ENCODE measurements at regions not wholly inside any gene's neighbourhood (a gene's known extent, or its start where the extent isn't known, plus 50 kb on each side); places are given as distances from the start of the nearest gene placed in this dataset.

GRCh38 chr6:218153-219018 lies 73.9 kb upstream of the DUSP22 start:
- no peak overlapping the region for H2AFZ ChIP-seq (ENCODE audit: low read length)
- H2BK15ac ChIP-seq (ENCODE audit: low read length): no peak overlapping the region
- H3K4me3 ChIP-seq (ENCODE audit: low read length in 2 of 2): no peak overlapping the region
- H3K27ac ChIP-seq (replicated peaks; ENCODE audit: low read length): no peak overlapping the region
- H3K79me1 ChIP-seq (ENCODE audit: low read depth, low read length): no peaks in the 10 kb centered on the region
- H4K8ac ChIP-seq (ENCODE audit: low read depth, low read length): no peak overlapping the region
- peaks cover 7 to 12% of the 10 kb centered on the region in 2 donors for H3K4me1 ChIP-seq (ENCODE audit: control insufficient read depth in 2 of 2, insufficient read depth in 1 of 2, low read depth in 1 of 2, low read length in 2 of 2)
- no CpG with 5 or more reads among the region's 22 CpGs for WGBS, 2 donors (ENCODE audit: extremely low coverage in 2 of 2, insufficient read length in 2 of 2, insufficient replicate concordance in 1 of 2)
- peaks cover 0 to 3% of the 10 kb centered on the region in 2 donors for H3K9me3 ChIP-seq (replicated peaks in 1 of 2; ENCODE audit: control insufficient read depth in 2 of 2, insufficient read depth in 1 of 2, low read depth in 1 of 2, low read length in 2 of 2)
- no peaks in the 10 kb centered on the region for H3K36me3 ChIP-seq (replicated peaks in 1 of 2; ENCODE audit: control insufficient read depth in 2 of 2, insufficient read depth in 2 of 2, low read length in 2 of 2)
- no peak for DNase-seq (ENCODE audit: low spot score)
- H3K18ac ChIP-seq (ENCODE audit: low read length): no peak overlapping the region
- H3K9ac ChIP-seq (ENCODE audit: low read depth, low read length, poor library complexity): no peak overlapping the region
- H3K23ac ChIP-seq (ENCODE audit: low read depth, low read length, poor library complexity): peak overlapping the region; percentile 18
- H3K4ac ChIP-seq (ENCODE audit: low read length): no peak overlapping the region
- H3K4me2 ChIP-seq (ENCODE audit: insufficient read depth, low read length, poor library complexity, severe bottlenecking): no peak overlapping the region
- H3K14ac ChIP-seq (ENCODE audit: low read length): no peak overlapping the region
- H4K91ac ChIP-seq (ENCODE audit: low read depth, low read length, poor library complexity): no peak overlapping the region
- no peak overlapping the region for H2BK12ac ChIP-seq (ENCODE audit: low read length)
- H2AK5ac ChIP-seq (ENCODE audit: low read depth, low read length): peak overlapping the region; percentile 42
- H2BK5ac ChIP-seq (ENCODE audit: low read length): no peak overlapping the region
- peaks cover 0 to 2% (median 0%) of the 10 kb centered on the region in 3 experiments for H3K27me3 ChIP-seq (ENCODE audit: control insufficient read depth in 3 of 3, insufficient read depth in 3 of 3, low read depth in 1 of 3, low read length in 3 of 3)
- H2BK120ac ChIP-seq (ENCODE audit: low read depth, low read length): no peak overlapping the region

GRCh38 chr6:219019-219570 lies 73.2 kb upstream of the DUSP22 start:
- Histone ChIP-seq H3K23ac (ENCODE audit: low read depth, low read length, poor library complexity) (no peak overlapping the region), H4K8ac (ENCODE audit: low read depth, low read length) (no peak overlapping the region), H2AK5ac (ENCODE audit: low read depth, low read length) (no peak overlapping the region), H2BK120ac (ENCODE audit: low read depth, low read length) (no peak overlapping the region), H3K4me3 (ENCODE audit: low read length in 2 of 2) (no peak overlapping the region), H2AFZ (ENCODE audit: low read length) (no peak overlapping the region), H2BK5ac (ENCODE audit: low read length) (no peak overlapping the region), H3K27ac (replicated peaks; ENCODE audit: low read length) (no peak overlapping the region), H2BK15ac (ENCODE audit: low read length) (no peak overlapping the region), H3K9me3 (replicated peaks in 1 of 2; ENCODE audit: control insufficient read depth in 2 of 2, insufficient read depth in 1 of 2, low read depth in 1 of 2, low read length in 2 of 2) (no peaks in the 10 kb centered on the region), H3K36me3 (replicated peaks in 1 of 2; ENCODE audit: control insufficient read depth in 2 of 2, insufficient read depth in 2 of 2, low read length in 2 of 2) (no peaks in the 10 kb centered on the region), H3K4ac (ENCODE audit: low read length) (no peak overlapping the region), H3K18ac (ENCODE audit: low read length) (peak overlapping the region; percentile 7), H4K91ac (ENCODE audit: low read depth, low read length, poor library complexity) (no peak overlapping the region), H3K9ac (ENCODE audit: low read depth, low read length, poor library complexity) (no peak overlapping the region), H3K4me1 (ENCODE audit: control insufficient read depth in 2 of 2, insufficient read depth in 1 of 2, low read depth in 1 of 2, low read length in 2 of 2) (peaks cover 7 to 12% of the 10 kb centered on the region in 2 donors), H3K14ac (ENCODE audit: low read length) (no peak overlapping the region), H3K79me1 (ENCODE audit: low read depth, low read length) (no peaks in the 10 kb centered on the region), H2BK12ac (ENCODE audit: low read length) (no peak overlapping the region), H3K27me3 (ENCODE audit: control insufficient read depth in 3 of 3, insufficient read depth in 3 of 3, low read depth in 1 of 3, low read length in 3 of 3) (peaks cover 0 to 2% (median 0%) of the 10 kb centered on the region in 3 experiments), H3K4me2 (ENCODE audit: insufficient read depth, low read length, poor library complexity, severe bottlenecking) (no peak overlapping the region)
- DNase-seq (ENCODE audit: low spot score): no peak
- no CpG with 5 or more reads among the region's 3 CpGs for WGBS, 2 donors (ENCODE audit: extremely low coverage in 2 of 2, insufficient read length in 2 of 2, insufficient replicate concordance in 1 of 2)

DNA sequence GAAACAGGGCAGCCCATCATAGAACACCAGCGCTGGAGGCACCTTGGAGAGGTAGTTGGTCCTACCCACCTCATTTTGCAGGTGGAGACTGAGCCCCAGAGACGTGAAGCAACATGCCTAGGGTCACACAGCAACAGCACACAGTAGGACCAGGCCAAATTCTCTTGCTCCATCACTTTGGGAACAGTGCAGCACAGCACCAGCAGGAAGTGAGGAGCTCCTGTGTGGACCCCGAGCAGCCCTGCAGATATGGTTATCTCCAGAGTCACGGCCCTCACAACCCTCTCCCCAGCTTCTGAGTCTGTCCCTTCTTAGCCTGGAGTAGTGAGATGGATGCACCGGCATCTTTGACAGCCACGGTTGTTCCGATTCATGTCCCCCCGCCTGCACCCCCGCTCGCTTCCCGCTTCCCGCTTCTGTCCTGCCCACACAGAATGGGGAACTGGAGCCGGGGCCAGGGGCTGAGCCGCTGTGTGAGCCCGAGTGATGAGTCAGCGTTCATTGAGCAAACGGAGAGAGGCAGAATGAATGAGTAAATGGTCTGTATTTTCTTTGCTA lies 72.6 kb upstream of the DUSP22 start:
- no CpG with 5 or more reads among the region's 17 CpGs for WGBS, 2 donors (ENCODE audit: extremely low coverage in 2 of 2, insufficient read length in 2 of 2, insufficient replicate concordance in 1 of 2)
- Histone ChIP-seq H3K23ac (ENCODE audit: low read depth, low read length, poor library complexity) (no peak overlapping the region), H3K27me3 (ENCODE audit: control insufficient read depth in 3 of 3, insufficient read depth in 3 of 3, low read depth in 1 of 3, low read length in 3 of 3) (peaks cover 0 to 2% (median 0%) of the 10 kb centered on the region in 3 experiments), H2BK12ac (ENCODE audit: low read length) (peak overlapping the region; percentile 9), H2AK5ac (ENCODE audit: low read depth, low read length) (peak overlapping the region; percentile 58), H3K4me3 (ENCODE audit: low read length in 2 of 2) (no peak overlapping the region), H3K4me2 (ENCODE audit: insufficient read depth, low read length, poor library complexity, severe bottlenecking) (no peak overlapping the region), H3K79me1 (ENCODE audit: low read depth, low read length) (no peaks in the 10 kb centered on the region), H3K14ac (ENCODE audit: low read length) (peak overlapping the region; percentile 42), H3K36me3 (replicated peaks in 1 of 2; ENCODE audit: control insufficient read depth in 2 of 2, insufficient read depth in 2 of 2, low read length in 2 of 2) (no peaks in the 10 kb centered on the region), H2BK5ac (ENCODE audit: low read length) (no peak overlapping the region), H2BK15ac (ENCODE audit: low read length) (no peak overlapping the region), H3K18ac (ENCODE audit: low read length) (peak overlapping the region; percentile 74), H4K8ac (ENCODE audit: low read depth, low read length) (peak overlapping the region; percentile 86), H4K91ac (ENCODE audit: low read depth, low read length, poor library complexity) (no peak overlapping the region), H3K4ac (ENCODE audit: low read length) (no peak overlapping the region), H3K9me3 (replicated peaks in 1 of 2; ENCODE audit: control insufficient read depth in 2 of 2, insufficient read depth in 1 of 2, low read depth in 1 of 2, low read length in 2 of 2) (no peaks in the 10 kb centered on the region), H3K4me1 (ENCODE audit: control insufficient read depth in 2 of 2, insufficient read depth in 1 of 2, low read depth in 1 of 2, low read length in 2 of 2) (peaks cover 7 to 12% of the 10 kb centered on the region in 2 donors), H3K27ac (replicated peaks; ENCODE audit: low read length) (no peak overlapping the region), H3K9ac (ENCODE audit: low read depth, low read length, poor library complexity) (no peak overlapping the region), H2BK120ac (ENCODE audit: low read depth, low read length) (no peak overlapping the region), H2AFZ (ENCODE audit: low read length) (peak overlapping the region; percentile 84)
- DNase-seq (ENCODE audit: low spot score): no peak

GRCh38 chr6:220312-220711 lies 72.0 kb upstream of the DUSP22 start:
- Histone ChIP-seq H3K9ac (ENCODE audit: low read depth, low read length, poor library complexity) (no peak overlapping the region), H4K91ac (ENCODE audit: low read depth, low read length, poor library complexity) (no peak overlapping the region), H3K27me3 (ENCODE audit: control insufficient read depth in 3 of 3, insufficient read depth in 3 of 3, low read depth in 1 of 3, low read length in 3 of 3) (peaks cover 0 to 2% (median 0%) of the 10 kb centered on the region in 3 experiments), H2AFZ (ENCODE audit: low read length) (no peak overlapping the region), H3K27ac (replicated peaks; ENCODE audit: low read length) (no peak overlapping the region), H3K36me3 (replicated peaks in 1 of 2; ENCODE audit: control insufficient read depth in 2 of 2, insufficient read depth in 2 of 2, low read length in 2 of 2) (no peaks in the 10 kb centered on the region), H4K8ac (ENCODE audit: low read depth, low read length) (no peak overlapping the region), H2BK15ac (ENCODE audit: low read length) (no peak overlapping the region), H3K4ac (ENCODE audit: low read length) (no peak overlapping the region), H3K9me3 (replicated peaks in 1 of 2; ENCODE audit: control insufficient read depth in 2 of 2, insufficient read depth in 1 of 2, low read depth in 1 of 2, low read length in 2 of 2) (no peaks in the 10 kb centered on the region), H3K23ac (ENCODE audit: low read depth, low read length, poor library complexity) (no peak overlapping the region), H3K79me1 (ENCODE audit: low read depth, low read length) (no peaks in the 10 kb centered on the region), H2AK5ac (ENCODE audit: low read depth, low read length) (no peak overlapping the region), H2BK120ac (ENCODE audit: low read depth, low read length) (no peak overlapping the region), H2BK5ac (ENCODE audit: low read length) (no peak overlapping the region), H3K14ac (ENCODE audit: low read length) (no peak overlapping the region), H3K4me2 (ENCODE audit: insufficient read depth, low read length, poor library complexity, severe bottlenecking) (no peak overlapping the region), H2BK12ac (ENCODE audit: low read length) (no peak overlapping the region), H3K4me1 (ENCODE audit: control insufficient read depth in 2 of 2, insufficient read depth in 1 of 2, low read depth in 1 of 2, low read length in 2 of 2) (peaks cover 7 to 12% of the 10 kb centered on the region in 2 donors), H3K18ac (ENCODE audit: low read length) (no peak overlapping the region), H3K4me3 (ENCODE audit: low read length in 2 of 2) (no peak overlapping the region)
- WGBS, 2 donors (ENCODE audit: extremely low coverage in 2 of 2, insufficient read length in 2 of 2, insufficient replicate concordance in 1 of 2): 100% methylated on average over 1 of the region's 4 CpGs
- DNase-seq (ENCODE audit: low spot score): no peak
